ENCODE measurements at regions not wholly inside any gene's neighbourhood (a gene's known extent, or its start where the extent isn't known, plus 50 kb on each side); places are given as distances from the start of the nearest gene placed in this dataset.

- no peak for DNase-seq
Observed at GRCh38 chr1:244970236-244970743, 105.9 kb upstream of the HNRNPU start.

GRCh38 chr1:244969355-244970235, 105.3 kb upstream of the HNRNPU start:
- DNase-seq = peak; percentile 51

GRCh38 chr1:244968881-244969280, 104.5 kb upstream of the HNRNPU start:
- no peak for DNase-seq

GRCh38 chr1:244968471-244968871, 104.1 kb upstream of the HNRNPU start:
- no peak for DNase-seq

GRCh38 chr1:244967159-244967558, 102.8 kb upstream of the HNRNPU start:
- DNase-seq = no peak

- DNase-seq = no peak
Observed at GRCh38 chr1:244965185-244966030, 101.1 kb upstream of the HNRNPU start.

- DNase-seq = peak; percentile 11
Observed at GRCh38 chr1:244964112-244964971, 100.0 kb upstream of the HNRNPU start.

- DNase-seq = no peak
Observed at GRCh38 chr1:244963231-244963826, 99.0 kb upstream of the HNRNPU start.

- DNase-seq = no peak
Observed at GRCh38 chr1:244962130-244962529, 97.8 kb upstream of the HNRNPU start.

- DNase-seq = no peak
Observed at GRCh38 chr1:244960904-244961303, 96.6 kb upstream of the HNRNPU start.

- no peak for DNase-seq
Observed at GRCh38 chr1:244958593-244958992, 94.2 kb upstream of the HNRNPU start.

GRCh38 chr1:244957525-244957924, 93.2 kb upstream of the HNRNPU start:
- no peak for DNase-seq

GRCh38 chr1:244957122-244957521, 92.8 kb upstream of the HNRNPU start:
- no peak for DNase-seq

- DNase-seq = no peak
Observed at GRCh38 chr1:244955661-244956060, 91.3 kb upstream of the HNRNPU start.

GRCh38 chr1:244954359-244954758, 90.0 kb upstream of the HNRNPU start:
- DNase-seq = no peak

- no peak for DNase-seq
Observed at GRCh38 chr1:244953901-244954300, 89.6 kb upstream of the HNRNPU start.

GRCh38 chr1:244952940-244953339, 88.6 kb upstream of the HNRNPU start:
- no peak for DNase-seq

GRCh38 chr1:244952280-244952933, 88.1 kb upstream of the HNRNPU start:
- DNase-seq = no peak

GRCh38 chr1:244948416-244948815, 84.1 kb upstream of the HNRNPU start:
- no peak for DNase-seq

GRCh38 chr1:244945109-244945671, 80.8 kb upstream of the HNRNPU start:
- DNase-seq = no peak

GRCh38 chr1:244941121-244941520, 76.8 kb upstream of the HNRNPU start:
- DNase-seq = no peak

Measured in activated gamma-delta T cell treated with Interleukin-2 at 50 U/mL for 16 hours (primary cell).